Progenitor cell of endocrine pancreas (in vitro differentiated cells): ENCODE measurements at regions not wholly inside any gene's neighbourhood (a gene's known extent, or its start where the extent isn't known, plus 50 kb on each side); places are given as distances from the start of the nearest gene placed in this dataset.

Experiments used
- DNase-seq: peaks from one replicate; pipeline ENCODE4 v3.0.0; 2021; ENCODE audit warnings: low spot score; ENCODE audit not compliant: unreplicated experiment
- H3K27ac Mint-ChIP-seq: 2 replicates; pipeline ENCODE4 v1.8.0; 2021; ENCODE audit warnings: mild to moderate bottlenecking, moderate library complexity, mixed read lengths
- H3K27me3 Mint-ChIP-seq: 2 replicates; pipeline ENCODE4 v1.8.0; 2021; ENCODE audit warnings: mixed read lengths
- H3K36me3 Mint-ChIP-seq: 2 replicates; pipeline ENCODE4 v1.8.0; 2022; ENCODE audit warnings: mixed read lengths; ENCODE audit not compliant: insufficient read depth
- H3K4me1 Mint-ChIP-seq: 2 replicates; pipeline ENCODE4 v1.8.0; 2021; ENCODE audit warnings: low read depth, mixed read lengths
- H3K4me3 Mint-ChIP-seq: 2 replicates; pipeline ENCODE4 v1.8.0; 2021; ENCODE audit warnings: low read depth, mild to moderate bottlenecking, moderate library complexity, mixed read lengths
- H3K9me3 Mint-ChIP-seq: 2 replicates; pipeline ENCODE4 v1.8.0; 2021; ENCODE audit warnings: low read depth, mixed read lengths
- CTCF ChIP-seq: fragments of 200-600 bp; sonication (generic); IDR thresholded peaks from one replicate; pipeline ENCODE4 v1.5.0; 2021; ENCODE audit warnings: antibody characterized with exemption, mild to moderate bottlenecking; ENCODE audit not compliant: unreplicated experiment

DNA sequence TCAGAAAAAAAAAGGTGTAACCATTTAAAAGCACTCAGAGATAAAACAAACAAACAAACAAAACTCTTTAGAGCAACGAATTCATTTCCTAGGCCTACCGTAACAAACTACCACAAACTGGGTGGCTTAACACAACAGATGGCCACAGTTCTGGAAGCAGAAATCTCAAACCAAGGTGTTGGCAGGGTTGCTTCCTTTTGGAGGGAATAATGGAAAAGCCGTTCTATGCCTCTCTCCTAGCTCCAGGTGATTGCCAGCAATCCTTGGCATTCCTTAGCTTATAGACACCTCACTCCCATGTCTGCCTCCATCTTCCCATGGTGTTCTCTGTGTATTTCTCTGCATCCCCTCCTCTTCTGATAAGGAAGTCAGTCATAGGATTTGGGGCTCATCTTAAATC, 200.4 kb downstream of the RAB38 start:
- H3K27ac Mint-ChIP-seq: no peak overlapping the region
- H3K4me1 Mint-ChIP-seq: peaks cover 5% of the 10 kb centered on the region
- no peaks in the 10 kb centered on the region for H3K27me3 Mint-ChIP-seq
- TF ChIP-seq CTCF: no peak
- no peak for DNase-seq
- no peaks in the 10 kb centered on the region for H3K36me3 Mint-ChIP-seq
- no peak overlapping the region for H3K4me3 Mint-ChIP-seq
- no peaks in the 10 kb centered on the region for H3K9me3 Mint-ChIP-seq

DNA sequence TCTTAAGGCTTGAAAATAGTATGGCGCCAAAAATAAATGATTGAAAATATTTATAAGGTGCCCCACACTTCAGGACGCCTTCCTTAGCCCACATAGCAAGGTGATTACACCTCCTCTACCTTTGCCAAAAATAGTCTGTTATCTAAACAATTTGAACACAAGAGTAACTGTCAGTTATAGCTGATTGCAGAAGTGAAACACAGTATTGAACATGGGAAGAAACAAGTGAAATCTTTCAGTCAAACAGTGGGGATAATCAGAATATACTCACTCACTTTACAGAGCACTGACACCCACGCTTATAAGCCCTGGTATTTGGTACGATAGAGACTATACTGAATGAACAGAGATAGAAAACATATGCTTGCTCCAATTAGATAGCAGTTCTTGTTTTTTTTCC, 203.1 kb downstream of the RAB38 start:
- Mint-ChIP-seq H3K4me1 (peaks cover 5% of the 10 kb centered on the region), H3K27me3 (no peaks in the 10 kb centered on the region), H3K9me3 (no peaks in the 10 kb centered on the region), H3K27ac (no peak overlapping the region), H3K36me3 (no peaks in the 10 kb centered on the region), H3K4me3 (no peak overlapping the region)
- DNase-seq: no peak
- TF ChIP-seq CTCF: no peak

DNA sequence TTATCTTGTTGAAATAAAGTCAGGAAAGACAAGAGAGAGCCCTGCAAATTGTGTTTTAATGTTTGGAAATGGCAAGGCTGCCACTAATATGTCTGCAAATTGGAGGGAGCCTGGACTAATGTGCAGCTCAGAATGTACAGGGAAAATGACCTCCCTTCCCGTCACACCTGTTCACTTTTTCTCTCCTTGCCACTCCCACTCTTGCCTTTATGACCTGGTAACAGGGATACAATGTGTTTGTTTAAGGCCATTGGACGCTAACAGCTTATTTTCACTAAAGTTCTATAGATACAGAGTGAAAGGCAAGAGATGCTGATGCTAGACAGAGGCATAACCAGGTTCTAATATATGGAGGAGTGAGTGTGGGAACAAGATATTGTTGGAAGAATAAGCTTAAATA, 203.9 kb downstream of the RAB38 start:
- Mint-ChIP-seq H3K9me3 (no peaks in the 10 kb centered on the region), H3K36me3 (no peaks in the 10 kb centered on the region), H3K27me3 (no peaks in the 10 kb centered on the region), H3K4me1 (peaks cover 5% of the 10 kb centered on the region), H3K4me3 (no peak overlapping the region), H3K27ac (no peak overlapping the region)
- no peak for DNase-seq
- no peak for TF ChIP-seq CTCF

DNA sequence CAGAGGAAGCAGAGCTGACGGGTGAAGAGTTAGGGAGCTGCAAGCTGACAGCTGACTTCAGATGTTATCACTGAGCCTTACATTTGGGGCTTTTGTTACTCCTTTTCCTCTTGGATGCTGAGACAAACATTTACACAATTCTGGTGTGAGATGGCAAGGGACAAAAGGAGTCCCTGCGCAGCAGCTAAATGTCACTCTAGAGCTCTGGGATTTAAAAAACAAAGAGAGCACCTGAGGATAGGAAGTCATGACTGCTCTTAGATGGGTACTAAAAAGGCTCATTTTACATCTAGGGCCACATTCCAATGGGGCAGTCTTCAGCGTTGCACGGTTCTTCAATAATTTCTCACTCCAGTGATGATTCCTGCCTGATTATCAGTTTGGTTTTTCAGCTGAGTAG, 204.5 kb downstream of the RAB38 start:
- no peak for DNase-seq
- Mint-ChIP-seq H3K9me3 (no peaks in the 10 kb centered on the region), H3K27ac (no peak overlapping the region), H3K4me1 (peaks cover 5% of the 10 kb centered on the region), H3K27me3 (no peaks in the 10 kb centered on the region), H3K36me3 (no peaks in the 10 kb centered on the region), H3K4me3 (no peak overlapping the region)
- no peak for TF ChIP-seq CTCF

GRCh38 chr11:87967459-87967858, 207.8 kb downstream of the RAB38 start:
- Mint-ChIP-seq H3K27me3 (no peaks in the 10 kb centered on the region), H3K9me3 (no peaks in the 10 kb centered on the region), H3K27ac (no peak overlapping the region), H3K36me3 (no peaks in the 10 kb centered on the region), H3K4me1 (peaks cover 5% of the 10 kb centered on the region), H3K4me3 (no peak overlapping the region)
- TF ChIP-seq CTCF: no peak
- no peak for DNase-seq
